Mesendoderm (in vitro differentiated cells): ENCODE measurements at regions not wholly inside any gene's neighbourhood (a gene's known extent, or its start where the extent isn't known, plus 50 kb on each side); places are given as distances from the start of the nearest gene placed in this dataset.

Experiments used
- DNase-seq: peaks from one replicate; pipeline ENCODE4 v3.0.0; 2013
- H2AK5ac ChIP-seq: 2 replicates; pipeline ENCODE4 v1.6.1; 2013; ENCODE audit warnings: low read length, inconsistent platforms
- H2BK120ac ChIP-seq: 2 replicates; pipeline ENCODE4 v1.6.1; 2013; ENCODE audit warnings: low read depth, mild to moderate bottlenecking, low read length, moderate library complexity, mixed read lengths
- H2BK15ac ChIP-seq: replicated peaks from 2 replicates; pipeline ENCODE4 v1.6.1; 2013; ENCODE audit warnings: low read depth, mild to moderate bottlenecking, moderate library complexity
- H2BK5ac ChIP-seq: 2 replicates; pipeline ENCODE4 v1.6.1; 2013; ENCODE audit warnings: low read length, inconsistent platforms
- H3K18ac ChIP-seq: 2 replicates; pipeline ENCODE4 v1.6.1; 2013; ENCODE audit warnings: mild to moderate bottlenecking, low read length, mixed read lengths
- H3K23ac ChIP-seq: one replicate; pipeline ENCODE4 v1.6.1; 2013; ENCODE audit warnings: low read length
- H3K27ac ChIP-seq: 2 replicates; pipeline ENCODE4 v1.5.1; 2013; ENCODE audit warnings: low read depth, mild to moderate bottlenecking, inconsistent platforms, low read length, moderate library complexity
- H3K27me3 ChIP-seq: 2 replicates; pipeline ENCODE4 v1.6.1; 2013; ENCODE audit warnings: low read length, control low read depth, mild to moderate bottlenecking, inconsistent platforms; ENCODE audit not compliant: insufficient read depth, poor library complexity
- H3K36me3 ChIP-seq: 2 replicates; pipeline ENCODE4 v1.6.1; 2013; ENCODE audit warnings: low read length, inconsistent platforms; ENCODE audit not compliant: control insufficient read depth, insufficient read depth
- H3K4ac ChIP-seq: one replicate; pipeline ENCODE4 v1.6.1; 2013; ENCODE audit warnings: low read depth, mild to moderate bottlenecking, low read length, moderate library complexity
- H3K4me1 ChIP-seq: 2 replicates; pipeline ENCODE4 v1.6.1; 2013; ENCODE audit warnings: low read depth, low read length, inconsistent platforms; ENCODE audit not compliant: control insufficient read depth
- H3K4me2 ChIP-seq: 2 replicates; pipeline ENCODE4 v1.6.1; 2013; ENCODE audit warnings: low read length
- H3K4me3 ChIP-seq: 2 replicates; pipeline ENCODE4 v1.5.1; 2013; ENCODE audit warnings: mild to moderate bottlenecking, low read length
- H3K56ac ChIP-seq: one replicate; pipeline ENCODE4 v1.6.1; 2013; ENCODE audit warnings: low read length
- H3K79me1 ChIP-seq: 2 replicates; pipeline ENCODE4 v1.6.1; 2013; ENCODE audit warnings: low read length, inconsistent platforms
- H3K79me2 ChIP-seq: 2 replicates; pipeline ENCODE4 v1.6.1; 2013; ENCODE audit warnings: mild to moderate bottlenecking, low read length; ENCODE audit not compliant: control insufficient read depth, insufficient read depth
- H3K9ac ChIP-seq: 2 replicates; pipeline ENCODE4 v1.6.1; 2013; ENCODE audit warnings: low read length, inconsistent platforms
- H4K5ac ChIP-seq: one replicate; pipeline ENCODE4 v1.6.1; 2013; ENCODE audit warnings: low read length
- H4K8ac ChIP-seq: one replicate; pipeline ENCODE4 v1.6.1; 2013; ENCODE audit warnings: low read depth, mild to moderate bottlenecking, control low read depth, low read length, moderate library complexity
- WGBS: extraction: QIAGEN DNeasy Blood & Tissue Kit; methylation state at CpG from one replicate; pipeline ENCODE4 v1.1.7; 2013; ENCODE audit warnings: low lambda C conversion rate, missing lambda C conversion rate; ENCODE audit not compliant: insufficient coverage; ENCODE audit errors: extremely low coverage; 5-methylcytosine and 5-hydroxymethylcytosine counted together

DNA sequence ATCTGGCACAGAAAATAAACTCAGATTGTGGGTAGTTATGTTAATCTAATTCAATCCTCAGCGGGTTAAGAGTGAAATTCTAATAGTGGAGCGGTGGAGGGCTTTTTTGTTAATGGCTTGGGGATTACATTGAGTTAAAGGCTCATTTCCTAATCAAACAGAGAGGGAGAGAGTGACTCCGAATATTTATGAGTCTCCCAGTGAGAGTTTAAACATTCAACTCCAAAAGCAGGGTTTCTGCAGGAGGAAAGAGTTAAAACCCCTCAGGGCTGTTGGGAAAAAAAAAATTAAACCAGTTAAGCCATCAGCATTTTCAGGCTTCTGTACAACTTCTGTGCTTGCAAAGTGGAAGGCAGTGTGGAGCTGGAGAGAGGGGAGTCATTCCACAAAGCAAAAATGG, 62.1 kb upstream of the ESRRB start:
- H3K4me3 ChIP-seq, result no peak overlapping the region
- no CpG with 5 or more reads among the region's 3 CpGs for WGBS
- no peak overlapping the region for H4K8ac ChIP-seq
- H3K36me3 ChIP-seq, result no peaks in the 10 kb centered on the region
- H2BK120ac ChIP-seq, result no peak overlapping the region
- H3K4me2 ChIP-seq, result no peak overlapping the region
- H3K27me3 ChIP-seq, result no peaks in the 10 kb centered on the region
- no peak for DNase-seq
- no peak overlapping the region for H3K4ac ChIP-seq
- no peak overlapping the region for H3K23ac ChIP-seq
- H3K18ac ChIP-seq, result no peak overlapping the region
- H3K79me1 ChIP-seq, result no peaks in the 10 kb centered on the region
- H3K27ac ChIP-seq, result peak overlapping the region; percentile 20
- H2BK15ac ChIP-seq, result no peak overlapping the region
- H3K4me1 ChIP-seq, result peaks cover 14% of the 10 kb centered on the region
- no peak overlapping the region for H2AK5ac ChIP-seq
- H3K56ac ChIP-seq, result peak overlapping the region; percentile 25
- peak overlapping the region; percentile 9 for H3K9ac ChIP-seq
- no peaks in the 10 kb centered on the region for H3K79me2 ChIP-seq
- H4K5ac ChIP-seq, result no peak overlapping the region
- H2BK5ac ChIP-seq, result no peak overlapping the region

DNA sequence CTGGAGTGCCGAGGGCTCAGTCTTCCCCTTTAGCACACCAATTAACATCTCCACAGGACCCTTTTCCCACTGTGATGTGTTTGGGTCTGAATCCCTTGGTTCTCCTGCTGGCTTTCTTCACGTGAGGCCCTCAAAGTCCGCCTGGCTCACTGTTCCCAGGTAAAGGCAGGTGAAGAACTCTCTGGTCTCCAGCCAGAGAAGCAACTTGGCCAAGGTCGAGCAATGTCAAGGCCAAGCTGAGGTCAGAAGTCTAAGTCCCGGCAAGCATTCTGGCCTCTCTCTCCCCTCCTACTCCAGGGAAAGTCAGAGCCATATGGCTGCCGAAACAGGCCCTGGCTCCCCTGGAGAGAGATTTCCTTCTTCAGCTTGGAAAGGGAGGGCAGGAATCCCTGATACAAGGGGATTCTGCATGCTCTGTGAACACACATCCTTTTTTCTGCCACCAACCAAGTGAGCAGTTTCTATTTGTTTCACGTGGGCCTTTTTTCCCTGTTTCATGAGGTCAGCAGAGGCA, 61.4 kb upstream of the ESRRB start:
- no CpG with 5 or more reads among the region's 7 CpGs for WGBS
- Histone ChIP-seq H2BK15ac (no peak overlapping the region), H3K79me2 (no peaks in the 10 kb centered on the region)

DNA sequence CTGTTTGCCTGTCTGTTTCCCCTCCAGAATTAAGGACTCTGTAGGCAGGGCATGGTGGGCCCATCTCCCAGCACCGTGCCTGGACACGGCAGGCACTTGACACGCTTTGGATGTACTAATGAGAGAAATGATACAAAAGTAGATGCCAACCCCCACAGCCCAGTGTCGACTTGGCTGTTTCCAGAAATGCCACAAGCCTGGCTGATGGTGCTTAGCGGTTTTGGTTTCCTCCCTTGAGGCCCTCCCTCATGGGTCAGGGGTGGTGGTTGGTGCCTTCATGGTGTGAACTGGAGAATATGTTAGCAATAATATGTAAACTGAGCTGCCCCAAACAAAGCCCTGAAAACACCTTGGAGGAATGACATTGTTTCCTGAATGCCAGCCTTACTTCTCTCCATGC, 55.5 kb upstream of the ESRRB start:
- Histone ChIP-seq H3K27ac (no peak overlapping the region), H2BK5ac (no peak overlapping the region), H3K4me1 (no peaks in the 10 kb centered on the region), H3K18ac (no peak overlapping the region), H2BK15ac (no peak overlapping the region), H3K36me3 (no peaks in the 10 kb centered on the region), H3K4me2 (no peak overlapping the region), H3K23ac (no peak overlapping the region), H3K79me2 (no peaks in the 10 kb centered on the region), H2BK120ac (no peak overlapping the region), H2AK5ac (no peak overlapping the region), H4K8ac (no peak overlapping the region), H3K27me3 (no peaks in the 10 kb centered on the region), H3K9ac (no peak overlapping the region), H3K4me3 (no peak overlapping the region), H3K79me1 (no peaks in the 10 kb centered on the region), H3K56ac (no peak overlapping the region), H4K5ac (no peak overlapping the region), H3K4ac (no peak overlapping the region)
- WGBS, result no CpG with 5 or more reads among the region's 5 CpGs
- no peak for DNase-seq

More for the DNA sequence above, 61.4 kb upstream of the ESRRB start:
- H3K4ac ChIP-seq, result no peak overlapping the region
- no peak overlapping the region for H4K8ac ChIP-seq
- no peak overlapping the region for H3K23ac ChIP-seq
- H3K27me3 ChIP-seq, result no peaks in the 10 kb centered on the region
- H2AK5ac ChIP-seq, result no peak overlapping the region
- H4K5ac ChIP-seq, result no peak overlapping the region
- peak; percentile 78 for DNase-seq
- H3K4me2 ChIP-seq, result no peak overlapping the region
- H3K4me3 ChIP-seq, result no peak overlapping the region
- H2BK120ac ChIP-seq, result no peak overlapping the region
- H3K79me1 ChIP-seq, result no peaks in the 10 kb centered on the region
- no peak overlapping the region for H3K9ac ChIP-seq
- peak overlapping the region; percentile 70 for H3K56ac ChIP-seq
- H3K36me3 ChIP-seq, result no peaks in the 10 kb centered on the region
- H3K4me1 ChIP-seq, result peaks cover 14% of the 10 kb centered on the region
- no peak overlapping the region for H3K18ac ChIP-seq
- no peak overlapping the region for H2BK5ac ChIP-seq
- H3K27ac ChIP-seq, result no peak overlapping the region

DNA sequence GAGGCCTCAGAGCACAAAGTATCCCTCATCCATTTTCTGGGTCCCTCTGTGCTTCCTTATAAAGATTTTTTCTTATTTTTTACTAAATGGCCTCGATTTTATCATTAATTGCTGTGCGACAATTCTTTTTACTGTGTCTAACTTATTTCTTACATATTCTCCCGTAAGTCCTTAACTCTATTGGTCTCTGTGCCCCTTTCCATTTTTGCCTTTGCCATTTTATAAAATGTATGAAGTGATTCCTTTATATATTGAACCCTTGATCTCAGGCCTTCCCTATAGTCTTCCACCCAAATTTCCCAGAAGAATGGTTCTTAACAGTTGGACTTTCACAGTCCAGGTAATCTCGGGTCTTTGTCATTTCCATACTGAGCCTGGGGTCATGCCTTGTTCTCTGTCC, 55.0 kb upstream of the ESRRB start:
- DNase-seq, result no peak
- Histone ChIP-seq H2BK5ac (no peak overlapping the region), H2BK15ac (no peak overlapping the region), H3K4me1 (no peaks in the 10 kb centered on the region), H4K8ac (no peak overlapping the region), H2AK5ac (no peak overlapping the region), H3K4me3 (no peak overlapping the region), H3K56ac (no peak overlapping the region), H3K9ac (no peak overlapping the region), H2BK120ac (no peak overlapping the region), H3K23ac (no peak overlapping the region), H3K18ac (no peak overlapping the region), H3K4me2 (no peak overlapping the region), H3K27me3 (no peaks in the 10 kb centered on the region), H3K27ac (no peak overlapping the region), H3K79me2 (no peaks in the 10 kb centered on the region), H3K36me3 (no peaks in the 10 kb centered on the region), H4K5ac (no peak overlapping the region), H3K4ac (no peak overlapping the region), H3K79me1 (no peaks in the 10 kb centered on the region)
- no CpG with 5 or more reads among the region's 4 CpGs for WGBS

DNA sequence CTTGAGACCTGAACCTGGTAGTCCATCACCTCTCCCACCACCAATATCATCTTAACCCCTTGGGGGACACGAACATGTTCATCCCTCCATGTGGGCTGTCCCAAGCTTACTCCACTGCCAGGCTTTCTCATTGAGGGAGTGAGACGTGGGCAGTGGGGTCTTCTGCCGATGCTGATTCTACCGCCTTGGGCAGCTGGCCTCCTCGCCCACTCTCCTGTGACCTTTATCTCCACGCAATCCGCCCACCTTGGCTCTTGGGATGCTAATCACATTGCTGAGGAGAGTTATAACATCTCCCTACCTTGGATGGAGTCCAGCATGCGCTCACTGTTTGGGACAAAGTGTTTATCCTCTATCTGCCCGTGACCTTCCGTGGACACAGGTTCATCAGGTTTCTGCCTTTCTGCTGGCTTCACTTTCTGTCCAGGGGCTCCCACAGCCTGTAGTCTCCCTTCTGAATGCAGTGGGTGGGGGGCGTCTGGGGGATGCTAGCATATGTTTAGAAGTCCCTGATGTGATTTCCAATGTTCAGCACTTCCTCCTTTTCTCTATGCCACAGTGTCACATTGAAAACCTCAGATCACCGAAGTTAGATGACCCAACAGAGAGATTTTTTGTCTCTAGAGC, 53.2 kb upstream of the ESRRB start:
- no peak overlapping the region for H3K4ac ChIP-seq
- H3K18ac ChIP-seq, result no peak overlapping the region
- no peak overlapping the region for H3K56ac ChIP-seq
- H3K4me3 ChIP-seq, result no peak overlapping the region
- H3K36me3 ChIP-seq, result no peaks in the 10 kb centered on the region
- no peak overlapping the region for H2AK5ac ChIP-seq
- no peaks in the 10 kb centered on the region for H3K27me3 ChIP-seq
- H2BK120ac ChIP-seq, result no peak overlapping the region
- WGBS, result no CpG with 5 or more reads among the region's 12 CpGs
- H4K5ac ChIP-seq, result no peak overlapping the region
- no peak overlapping the region for H3K4me2 ChIP-seq
- no peaks in the 10 kb centered on the region for H3K4me1 ChIP-seq
- H3K9ac ChIP-seq, result no peak overlapping the region
- H4K8ac ChIP-seq, result no peak overlapping the region
- H2BK5ac ChIP-seq, result no peak overlapping the region
- no peak for DNase-seq
- no peaks in the 10 kb centered on the region for H3K79me1 ChIP-seq
- no peak overlapping the region for H3K27ac ChIP-seq
- no peak overlapping the region for H2BK15ac ChIP-seq
- no peaks in the 10 kb centered on the region for H3K79me2 ChIP-seq
- no peak overlapping the region for H3K23ac ChIP-seq
